Gastroesophageal sphincter (tissue), 4 donors: ENCODE measurements at regions not wholly inside any gene's neighbourhood (a gene's known extent, or its start where the extent isn't known, plus 50 kb on each side); places are given as distances from the start of the nearest gene placed in this dataset.

Source experiments
- ATAC-seq: fragments of 150-250 bp; one replicate; pipeline ENCODE4 v1.9.1; 2016; ENCODE audit warnings: mild to moderate bottlenecking, moderate library complexity
- H3K27ac ChIP-seq, 4 donors: fragments of 200-600 bp; sonication (generic) in 3 of 4; 1 replicate in 3 of 4; 2 replicates in 1 of 4; pipeline ENCODE4 v1.5.1; 2016 to 2019
- H3K27me3 ChIP-seq: fragments of 200-600 bp; sonication (generic); one replicate; pipeline ENCODE4 v1.5.1; 2019
- H3K36me3 ChIP-seq, 2 donors: fragments of 200-600 bp; sonication (generic); one replicate each; pipeline ENCODE4 v1.5.1; 2019; ENCODE audit warnings: control low read depth in 1 of 2
- H3K4me1 ChIP-seq, 3 donors: fragments of 200-600 bp; sonication (generic); 1 replicate in 2 of 3; 2 replicates in 1 of 3; pipeline ENCODE4 v1.5.1; 2016 to 2019; ENCODE audit warnings: control low read depth in 2 of 3
- H3K4me3 ChIP-seq, 2 donors: fragments of 200-600 bp; sonication (generic); one replicate each; pipeline ENCODE4 v1.5.1; 2019; ENCODE audit warnings: mild to moderate bottlenecking in 1 of 2, moderate library complexity in 1 of 2
- H3K9me3 ChIP-seq, 3 donors: fragments of 200-600 bp; sonication (generic); one replicate each; pipeline ENCODE4 v1.5.1; 2017 to 2019; ENCODE audit warnings: control low read depth in 2 of 3
- EP300 ChIP-seq: sonication (generic); formaldehyde crosslinking; IDR thresholded peaks from one replicate; pipeline ENCODE4 v1.6.1; 2017; ENCODE audit warnings: antibody characterized with exemption, mild to moderate bottlenecking
- POLR2A ChIP-seq, 2 donors: fragments of 450-650 bp; IDR thresholded peaks; one replicate each; pipeline ENCODE4 v1.6.1; 2017; ENCODE audit warnings: antibody characterized with exemption in 2 of 2, mild to moderate bottlenecking in 2 of 2, moderate library complexity in 1 of 2
- POLR2AphosphoS5 ChIP-seq: sonication (generic); formaldehyde crosslinking; IDR thresholded peaks from one replicate; pipeline ENCODE4 v1.6.1; 2017; ENCODE audit warnings: antibody characterized with exemption
- WGBS, 2 donors: methylation state at CpG; one replicate each; pipeline ENCODE4 v1.1.5; 2018; ENCODE audit warnings: low coverage in 1 of 2; 5-methylcytosine and 5-hydroxymethylcytosine counted together
- TF ChIP-seq, protein P1 (sequence below), 4 experiments: fragments of 200-600 bp in 2 of 4; fragments of 450-650 bp in 2 of 4; sonication (generic) in 1 of 4; IDR thresholded peaks; one replicate each; pipeline ENCODE4 v1.5.1; 2017 to 2019; ENCODE audit warnings: antibody characterized with exemption in 4 of 4, mild to moderate bottlenecking in 2 of 4, moderate library complexity in 2 of 4

GRCh38 chr10:78893217-78893616, 175.5 kb upstream of the ZMIZ1 start:
- Histone ChIP-seq H3K4me1 (no peaks in the 10 kb centered on the region), H3K36me3 (no peaks in the 10 kb centered on the region), H3K27ac (no peak overlapping the region), H3K4me3 (no peak overlapping the region), H3K27me3 (no peaks in the 10 kb centered on the region), H3K9me3 (no peaks in the 10 kb centered on the region)
- no peak for ATAC-seq
- WGBS, 2 donors = 75% methylated on average over 5 of the region's 5 CpGs; no CpG with 5 or more reads in 1 of the 2 donors
- TF ChIP-seq POLR2AphosphoS5 = no peak
- TF ChIP-seq, protein P1, sequence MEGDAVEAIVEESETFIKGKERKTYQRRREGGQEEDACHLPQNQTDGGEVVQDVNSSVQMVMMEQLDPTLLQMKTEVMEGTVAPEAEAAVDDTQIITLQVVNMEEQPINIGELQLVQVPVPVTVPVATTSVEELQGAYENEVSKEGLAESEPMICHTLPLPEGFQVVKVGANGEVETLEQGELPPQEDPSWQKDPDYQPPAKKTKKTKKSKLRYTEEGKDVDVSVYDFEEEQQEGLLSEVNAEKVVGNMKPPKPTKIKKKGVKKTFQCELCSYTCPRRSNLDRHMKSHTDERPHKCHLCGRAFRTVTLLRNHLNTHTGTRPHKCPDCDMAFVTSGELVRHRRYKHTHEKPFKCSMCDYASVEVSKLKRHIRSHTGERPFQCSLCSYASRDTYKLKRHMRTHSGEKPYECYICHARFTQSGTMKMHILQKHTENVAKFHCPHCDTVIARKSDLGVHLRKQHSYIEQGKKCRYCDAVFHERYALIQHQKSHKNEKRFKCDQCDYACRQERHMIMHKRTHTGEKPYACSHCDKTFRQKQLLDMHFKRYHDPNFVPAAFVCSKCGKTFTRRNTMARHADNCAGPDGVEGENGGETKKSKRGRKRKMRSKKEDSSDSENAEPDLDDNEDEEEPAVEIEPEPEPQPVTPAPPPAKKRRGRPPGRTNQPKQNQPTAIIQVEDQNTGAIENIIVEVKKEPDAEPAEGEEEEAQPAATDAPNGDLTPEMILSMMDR (IDR thresholded peaks at IDR 0.05) = no peak
- no peak for TF ChIP-seq EP300
- no peak for TF ChIP-seq POLR2A (IDR thresholded peaks at IDR 0.05)

- Histone ChIP-seq H3K27me3 (no peaks in the 10 kb centered on the region), H3K4me1 (no peaks in the 10 kb centered on the region), H3K36me3 (no peaks in the 10 kb centered on the region), H3K9me3 (no peaks in the 10 kb centered on the region), H3K4me3 (no peak overlapping the region), H3K27ac (no peak overlapping the region)
- 89 to 95% methylated on average over 7 to 11 of the region's 12 CpGs for WGBS, 2 donors
- ATAC-seq = no peak
- TF ChIP-seq POLR2A (IDR thresholded peaks at IDR 0.05) (no peak), POLR2AphosphoS5 (no peak), EP300 (no peak)
- TF ChIP-seq, protein P1 (IDR thresholded peaks at IDR 0.05) = no peak
Measured at GRCh38 chr10:78894089-78894840, 174.5 kb upstream of the ZMIZ1 start.

DNA sequence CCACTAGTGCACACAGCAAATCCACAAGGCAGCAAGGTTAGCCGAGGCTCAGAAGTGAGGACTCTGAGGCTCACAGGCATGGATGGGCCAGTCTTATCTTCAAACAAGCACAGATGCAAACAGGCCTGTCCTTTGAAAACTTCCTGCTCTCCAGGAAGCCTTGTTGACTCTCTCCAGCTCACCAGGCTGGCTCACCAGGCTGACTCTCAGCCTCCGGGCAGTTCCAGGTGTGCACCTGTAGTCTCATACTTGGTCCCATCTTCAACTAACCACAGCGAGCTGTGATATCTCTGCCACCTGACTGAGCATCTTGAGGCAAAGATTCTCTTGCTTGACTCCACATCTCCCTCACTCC, 173.9 kb upstream of the ZMIZ1 start:
- TF ChIP-seq, protein P1 (IDR thresholded peaks at IDR 0.05) = no peak
- no peak for TF ChIP-seq POLR2A (IDR thresholded peaks at IDR 0.05)
- no peak for TF ChIP-seq EP300
- TF ChIP-seq POLR2AphosphoS5 = no peak
- no peak for ATAC-seq
- 94% methylated on average over 3 of the region's 3 CpGs; no CpG with 5 or more reads in 1 of the 2 donors for WGBS, 2 donors
- Histone ChIP-seq H3K4me3 (no peak overlapping the region), H3K27me3 (no peaks in the 10 kb centered on the region), H3K4me1 (no peaks in the 10 kb centered on the region), H3K9me3 (no peaks in the 10 kb centered on the region), H3K27ac (no peak overlapping the region), H3K36me3 (no peaks in the 10 kb centered on the region)

DNA sequence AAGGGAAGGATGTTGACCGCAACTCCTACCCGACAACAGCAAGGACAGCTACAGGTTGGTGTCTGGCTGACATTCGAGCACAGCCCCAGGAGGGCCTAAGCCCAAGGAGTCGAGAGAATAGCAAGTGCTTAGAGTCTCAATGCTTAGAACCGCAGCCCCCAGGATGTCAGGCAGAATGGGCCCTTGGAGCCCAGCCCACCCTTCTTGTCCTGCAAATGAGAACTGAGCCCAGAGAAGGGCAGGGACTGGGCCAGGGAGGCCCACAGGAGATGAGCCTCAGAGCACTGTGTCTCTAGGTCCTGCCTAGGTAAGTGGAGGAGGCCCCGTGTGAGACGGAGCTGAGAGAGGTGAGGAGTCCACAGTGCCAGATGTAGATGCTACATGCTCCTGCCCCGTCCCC, 173.3 kb upstream of the ZMIZ1 start:
- WGBS, 2 donors = 97% methylated on average over 5 of the region's 8 CpGs; no CpG with 5 or more reads in 1 of the 2 donors
- Histone ChIP-seq H3K27ac (no peak overlapping the region), H3K4me3 (no peak overlapping the region), H3K36me3 (no peaks in the 10 kb centered on the region), H3K9me3 (no peaks in the 10 kb centered on the region), H3K4me1 (peaks cover 0 to 2% (median 0%) of the 10 kb centered on the region in 3 donors), H3K27me3 (no peaks in the 10 kb centered on the region)
- no peak for ATAC-seq
- TF ChIP-seq POLR2AphosphoS5 (no peak), EP300 (no peak), POLR2A (IDR thresholded peaks at IDR 0.05) (no peak)
- TF ChIP-seq, protein P1 (IDR thresholded peaks at IDR 0.05) = no peak
